T-cell (primary cell): ENCODE measurements at regions not wholly inside any gene's neighbourhood (a gene's known extent, or its start where the extent isn't known, plus 50 kb on each side); places are given as distances from the start of the nearest gene placed in this dataset.

Experiments
- ATAC-seq, 4 experiments: fragments of 200-7000 bp in 3 of 4; fragments of 150-1000 bp in 1 of 4; cut with Tn5 transposase; replicated peaks in 1 of 4; 1 replicate in 3 of 4; 2 replicates in 1 of 4; pipeline ENCODE4 v1.10.0; 2021; ENCODE audit warnings: moderate library complexity in 3 of 4, mild to moderate bottlenecking in 2 of 4, moderate number of reproducible peaks in 1 of 4
- CTCF ChIA-PET, 2 donors: fragments of 300-600 bp; sonication (Branson Sonifier 250); formaldehyde crosslinking; loops; one replicate each; lab custom pipeline; 2022; ENCODE audit warnings: antibody characterized with exemption in 2 of 2; lab: Charles Lee
- POLR2A ChIA-PET, 2 donors: fragments of 300-600 bp; sonication (Branson Sonifier 250); formaldehyde crosslinking; loops; one replicate each; lab custom pipeline; 2022; ENCODE audit warnings: antibody characterized with exemption in 2 of 2; lab: Charles Lee
- DNase-seq, 35 experiments: peaks; one replicate each; pipeline versions ENCODE4 v3.0.0 to v3.0.0-alpha.2; 2013 to 2023
- H3K27ac ChIP-seq: one replicate; pipeline ENCODE4 v1.5.1; 2013; ENCODE audit warnings: low read length
- H3K27me3 ChIP-seq, 2 experiments: replicated peaks in 1 of 2; 1 replicate in 1 of 2; 2 replicates in 1 of 2; pipeline versions ENCODE4 v1.6.1 to v1.7.0; 2013; ENCODE audit warnings: low read length in 1 of 2, mixed read lengths in 1 of 2; ENCODE audit not compliant: control insufficient read depth in 2 of 2, insufficient read depth in 2 of 2; ENCODE audit errors: extremely low read depth in 1 of 2
- H3K36me3 ChIP-seq, 2 donors: 1 replicate in 1 of 2; 2 replicates in 1 of 2; pipeline versions ENCODE4 v1.6.1 to v1.7.0; 2013; ENCODE audit warnings: low read length in 1 of 2; ENCODE audit not compliant: control insufficient read depth in 2 of 2, insufficient read depth in 1 of 2; ENCODE audit errors: extremely low read depth in 1 of 2
- H3K4me1 ChIP-seq, 2 experiments: 1 replicate in 1 of 2; 2 replicates in 1 of 2; pipeline versions ENCODE4 v1.6.1 to v1.7.0; 2013; ENCODE audit warnings: low read length in 2 of 2, mixed read lengths in 1 of 2; ENCODE audit not compliant: insufficient read depth in 2 of 2, control insufficient read depth in 1 of 2; ENCODE audit errors: extremely low read depth in 1 of 2
- H3K4me3 ChIP-seq, 2 donors: 1 replicate in 1 of 2; 2 replicates in 1 of 2; pipeline versions ENCODE4 v1.5.1 to v1.7.0; 2013; ENCODE audit warnings: mild to moderate bottlenecking in 2 of 2, low read length in 1 of 2, moderate library complexity in 1 of 2; ENCODE audit not compliant: control insufficient read depth in 1 of 2; ENCODE audit errors: extremely low read depth in 1 of 2
- H3K9me3 ChIP-seq: 2 replicates; pipeline ENCODE4 v1.7.0; 2013
- H3K27ac Mint-ChIP-seq, 2 donors: one replicate each; pipeline ENCODE4 v1.8.0; 2020 to 2021; ENCODE audit warnings: mild to moderate bottlenecking in 2 of 2, mixed read lengths in 2 of 2
- H3K27me3 Mint-ChIP-seq, 2 donors: one replicate each; pipeline ENCODE4 v1.8.0; 2021 to 2022; ENCODE audit warnings: mixed read lengths in 2 of 2
- H3K36me3 Mint-ChIP-seq: one replicate; pipeline ENCODE4 v1.8.0; 2021; ENCODE audit warnings: mixed read lengths
- H3K4me1 Mint-ChIP-seq, 3 donors: one replicate each; pipeline ENCODE4 v1.8.0; 2020 to 2022; ENCODE audit warnings: mixed read lengths in 3 of 3, mild to moderate bottlenecking in 1 of 3
- H3K4me3 Mint-ChIP-seq, 3 donors: one replicate each; pipeline ENCODE4 v1.8.0; 2020 to 2022; ENCODE audit warnings: mild to moderate bottlenecking in 3 of 3, mixed read lengths in 3 of 3, moderate library complexity in 3 of 3
- H3K9me3 Mint-ChIP-seq, 3 donors: one replicate each; pipeline ENCODE4 v1.8.0; 2020 to 2022; ENCODE audit warnings: mixed read lengths in 3 of 3
- WGBS: methylation state at CpG from one replicate; pipeline ENCODE4 v1.1.5; 2013; ENCODE audit warnings: missing lambda C conversion rate; ENCODE audit not compliant: insufficient coverage; 5-methylcytosine and 5-hydroxymethylcytosine counted together

DNA sequence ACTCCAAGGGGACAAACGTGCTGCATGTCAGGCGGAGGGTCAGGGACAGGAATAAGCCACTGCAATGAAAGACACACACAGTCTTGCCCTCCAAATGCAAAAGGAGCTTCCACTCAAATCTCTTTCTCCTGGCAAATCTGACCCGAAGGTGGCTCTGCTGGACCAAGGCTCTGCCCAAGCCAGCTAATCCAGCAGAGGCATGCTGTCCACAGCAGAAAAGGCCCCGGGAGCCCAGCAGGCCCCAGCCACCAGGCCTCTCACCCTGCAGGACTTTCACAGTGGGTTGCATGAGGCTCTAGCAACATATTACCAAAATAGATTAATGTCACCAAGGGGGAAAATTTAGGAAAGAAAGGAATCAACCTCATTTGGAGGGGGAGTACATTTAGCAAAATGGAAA is 628.6 kb downstream of the BCOR start:
- POLR2A ChIA-PET = interaction anchor here in 1 of 2 donors (0.7 kb wide), 1 partner anchor 72 kb away, joined by 3 read pairs; no protein-coding TSS in a partner anchor
- WGBS = no CpG with 5 or more reads among the region's 4 CpGs
- H3K27me3 Mint-ChIP-seq = peaks cover 2 to 8% of the 10 kb centered on the region in 2 donors
- ATAC-seq (no peak), DNase-seq (no peak)
- H3K27ac ChIP-seq = no peak overlapping the region
- no peaks in the 10 kb centered on the region for H3K9me3 ChIP-seq
- no peaks in the 10 kb centered on the region for H3K36me3 ChIP-seq
- peaks cover 0 to 3% of the 10 kb centered on the region in 2 experiments for H3K27me3 ChIP-seq
- no peak overlapping the region for H3K27ac Mint-ChIP-seq
- no peaks in the 10 kb centered on the region for H3K4me1 ChIP-seq
- H3K4me3 ChIP-seq = no peak overlapping the region
- H3K4me3 Mint-ChIP-seq = no peak overlapping the region
- CTCF ChIA-PET = no interaction called here
- H3K4me1 Mint-ChIP-seq = peaks cover 0 to 6% (median 0%) of the 10 kb centered on the region in 3 donors
- H3K9me3 Mint-ChIP-seq = no peaks in the 10 kb centered on the region
- H3K36me3 Mint-ChIP-seq = no peaks in the 10 kb centered on the region

DNA sequence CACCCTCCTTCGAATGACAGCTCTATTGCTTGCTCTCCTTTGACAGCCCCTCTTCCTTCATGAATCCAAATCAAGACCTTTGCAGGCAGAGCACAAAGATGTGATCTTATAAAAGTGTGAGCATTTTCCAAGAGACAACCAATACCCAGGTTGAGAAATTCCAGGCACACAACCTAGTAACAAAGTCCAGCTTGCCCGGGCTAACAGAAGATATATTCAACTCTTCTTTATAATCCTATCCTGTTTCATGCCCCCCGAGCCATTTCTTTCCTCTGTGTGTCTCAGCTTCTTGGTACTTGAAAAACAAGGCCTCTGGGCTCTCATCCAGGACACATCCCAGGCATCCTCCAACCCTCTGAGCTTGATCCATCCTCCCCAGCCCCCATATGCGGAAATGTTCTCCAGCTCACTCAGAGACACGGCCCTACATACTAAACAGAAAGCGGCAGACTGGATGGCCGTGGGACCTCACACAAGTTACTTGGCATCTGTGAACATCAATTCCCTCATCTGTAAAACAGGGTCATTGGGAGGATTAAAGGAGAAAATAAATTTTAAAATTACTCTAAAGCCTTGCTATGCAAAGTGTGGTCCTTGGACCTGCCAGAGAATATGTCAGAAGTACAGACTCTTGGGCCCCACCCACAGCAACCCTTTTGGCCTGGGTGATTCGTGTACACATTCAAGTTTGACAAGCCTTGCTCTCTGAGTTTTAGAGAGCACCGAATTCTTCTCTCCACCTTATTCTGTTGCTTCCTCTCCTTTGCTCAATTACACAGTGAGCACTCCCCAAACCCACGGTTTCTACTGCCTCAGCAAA is 627.0 kb downstream of the BCOR start:
- Mint-ChIP-seq H3K27ac (no peak overlapping the region), H3K4me1 (no peaks in the 10 kb centered on the region), H3K4me3 (no peak overlapping the region), H3K36me3 (no peaks in the 10 kb centered on the region), H3K9me3 (no peaks in the 10 kb centered on the region), H3K27me3 (peaks cover 0 to 5% of the 10 kb centered on the region in 2 donors)
- Histone ChIP-seq H3K36me3 (no peaks in the 10 kb centered on the region), H3K9me3 (no peaks in the 10 kb centered on the region), H3K4me1 (no peaks in the 10 kb centered on the region), H3K27me3 (no peaks in the 10 kb centered on the region), H3K4me3 (no peak overlapping the region), H3K27ac (no peak overlapping the region)
- ATAC-seq = no peak
- POLR2A ChIA-PET = no interaction called here
- DNase-seq = no peak
- CTCF ChIA-PET = no interaction called here
- WGBS = no CpG with 5 or more reads among the region's 10 CpGs

DNA sequence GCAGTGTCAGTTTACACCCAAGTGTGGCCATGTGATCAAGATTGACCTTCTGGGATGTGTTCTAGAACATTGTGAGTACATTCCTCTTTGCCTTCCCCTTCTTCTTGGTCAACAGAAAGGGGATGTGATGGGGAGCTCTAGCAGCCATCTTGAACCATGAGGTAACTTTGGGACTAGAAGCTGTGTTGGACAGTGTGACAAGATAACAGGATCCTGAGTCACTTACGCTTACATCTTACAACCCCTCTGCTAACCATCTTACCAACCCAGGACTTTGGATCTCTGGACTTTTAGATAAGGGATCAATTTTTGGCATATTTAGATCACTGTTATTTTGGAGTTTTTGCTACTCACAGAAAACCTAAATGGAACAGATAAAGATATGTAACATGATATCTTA is 625.6 kb downstream of the BCOR start:
- no peaks in the 10 kb centered on the region for H3K36me3 Mint-ChIP-seq
- no peak overlapping the region for H3K27ac Mint-ChIP-seq
- H3K27me3 Mint-ChIP-seq = peaks cover 0 to 5% of the 10 kb centered on the region in 2 donors
- H3K4me1 Mint-ChIP-seq = peaks cover 0 to 2% (median 0%) of the 10 kb centered on the region in 3 donors
- no peak for ATAC-seq
- no CpG with 5 or more reads among the region's 1 CpG for WGBS
- Histone ChIP-seq H3K27me3 (peaks cover 0 to under 1% of the 10 kb centered on the region in 2 experiments), H3K9me3 (no peaks in the 10 kb centered on the region), H3K27ac (no peak overlapping the region), H3K36me3 (no peaks in the 10 kb centered on the region), H3K4me1 (peaks cover 0 to under 1% of the 10 kb centered on the region in 2 experiments), H3K4me3 (no peak overlapping the region)
- CTCF ChIA-PET = no interaction called here
- no peak for DNase-seq
- H3K9me3 Mint-ChIP-seq = no peaks in the 10 kb centered on the region
- POLR2A ChIA-PET = no interaction called here
- H3K4me3 Mint-ChIP-seq = no peak overlapping the region

DNA sequence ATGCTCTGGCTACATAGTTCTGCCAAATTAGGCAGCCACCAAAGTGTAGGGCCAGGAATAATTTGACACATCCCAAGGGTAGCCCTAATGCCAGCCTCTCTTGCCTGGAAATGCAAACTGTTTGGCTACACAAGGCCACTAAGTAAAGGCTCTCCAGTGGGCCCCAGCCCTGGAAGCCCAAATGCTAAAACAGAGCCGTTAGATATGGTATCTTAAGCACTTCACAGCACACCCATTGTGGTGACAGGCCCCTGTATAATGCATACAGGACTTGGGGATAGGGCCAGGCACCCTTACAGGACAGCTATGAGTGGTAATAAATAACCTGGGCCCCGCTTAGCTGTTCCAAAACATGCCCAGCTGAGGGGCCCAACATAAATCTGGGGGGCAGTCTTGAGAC is 623.9 kb downstream of the BCOR start:
- Mint-ChIP-seq H3K27ac (no peak overlapping the region), H3K27me3 (peaks cover 0 to 5% of the 10 kb centered on the region in 2 donors), H3K36me3 (no peaks in the 10 kb centered on the region), H3K4me3 (no peak overlapping the region), H3K4me1 (peaks cover 5 to 13% (median 9%) of the 10 kb centered on the region in 3 donors), H3K9me3 (no peaks in the 10 kb centered on the region)
- Histone ChIP-seq H3K4me1 (peaks cover 0 to 12% of the 10 kb centered on the region in 2 experiments), H3K9me3 (no peaks in the 10 kb centered on the region), H3K36me3 (no peaks in the 10 kb centered on the region), H3K4me3 (no peak overlapping the region), H3K27me3 (peaks cover 0 to 2% of the 10 kb centered on the region in 2 experiments), H3K27ac (no peak overlapping the region)
- ChIA-PET POLR2A (no interaction called here), CTCF (no interaction called here)
- ATAC-seq (no peak), DNase-seq (no peak)
- no CpG with 5 or more reads among the region's 2 CpGs for WGBS

DNA sequence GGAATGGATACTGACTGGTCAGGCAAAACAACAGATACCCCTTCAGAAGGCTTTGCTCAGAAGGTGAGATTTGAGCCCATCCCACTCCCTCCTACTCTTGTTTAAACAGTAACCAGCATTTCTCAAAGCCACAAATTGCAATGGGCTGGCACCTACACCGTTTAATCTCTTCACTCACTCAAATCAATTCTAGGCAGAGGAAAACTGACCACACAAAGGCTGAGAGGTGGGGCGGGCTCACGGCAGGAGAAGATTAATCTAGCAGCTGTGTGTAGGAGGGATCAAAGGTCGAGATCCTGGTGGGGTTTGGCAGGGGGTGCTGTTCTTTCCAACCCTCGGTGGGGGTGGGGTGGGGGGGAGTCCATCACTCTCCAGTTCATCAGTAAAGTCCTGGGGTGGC is 622.4 kb downstream of the BCOR start:
- Histone ChIP-seq H3K27me3 (peaks cover 0 to 2% of the 10 kb centered on the region in 2 experiments), H3K4me1 (peaks cover 0 to 12% of the 10 kb centered on the region in 2 experiments), H3K9me3 (no peaks in the 10 kb centered on the region), H3K27ac (no peak overlapping the region), H3K36me3 (no peaks in the 10 kb centered on the region), H3K4me3 (no peak overlapping the region)
- Mint-ChIP-seq H3K4me1 (peaks cover 5 to 16% (median 14%) of the 10 kb centered on the region in 3 donors), H3K27me3 (peaks cover 0 to 9% of the 10 kb centered on the region in 2 donors), H3K27ac (no peak overlapping the region), H3K4me3 (no peak overlapping the region), H3K36me3 (no peaks in the 10 kb centered on the region), H3K9me3 (no peaks in the 10 kb centered on the region)
- WGBS = 25% methylated on average over 2 of the region's 5 CpGs
- DNase-seq (no peak), ATAC-seq (no peak)
- POLR2A ChIA-PET = no interaction called here
- CTCF ChIA-PET = no interaction called here

DNA sequence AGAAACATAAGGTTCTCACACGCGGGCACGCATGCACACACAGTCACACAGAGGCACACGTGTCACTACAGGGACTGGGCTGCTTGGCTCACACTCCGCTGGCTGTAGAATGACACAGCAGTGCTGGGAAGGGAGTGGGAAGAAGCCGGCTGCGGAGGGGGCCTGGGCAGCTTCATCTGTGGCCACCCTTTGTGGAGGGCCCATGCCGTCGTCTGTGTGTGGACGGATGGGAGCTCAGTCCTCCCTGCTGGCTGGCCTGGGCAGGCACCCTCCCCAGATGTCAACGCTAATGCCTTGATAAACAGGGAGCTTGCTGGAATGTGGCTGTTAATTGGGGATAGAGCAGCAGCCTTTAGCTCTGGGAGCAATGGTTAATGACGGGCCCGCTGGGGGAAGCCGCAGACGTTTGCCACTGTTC is 621.1 kb downstream of the BCOR start:
- Mint-ChIP-seq H3K36me3 (no peaks in the 10 kb centered on the region), H3K27ac (no peak overlapping the region), H3K27me3 (peaks cover 0 to 4% of the 10 kb centered on the region in 2 donors), H3K9me3 (no peaks in the 10 kb centered on the region), H3K4me3 (no peak overlapping the region), H3K4me1 (peaks cover 5 to 16% (median 14%) of the 10 kb centered on the region in 3 donors)
- CTCF ChIA-PET = no interaction called here
- Histone ChIP-seq H3K4me1 (peaks cover 0 to 12% of the 10 kb centered on the region in 2 experiments), H3K27ac (no peak overlapping the region), H3K9me3 (no peaks in the 10 kb centered on the region), H3K4me3 (no peak overlapping the region), H3K36me3 (no peaks in the 10 kb centered on the region), H3K27me3 (peaks cover 0 to 2% of the 10 kb centered on the region in 2 experiments)
- POLR2A ChIA-PET = no interaction called here
- DNase-seq (no peak), ATAC-seq (no peak)
- WGBS = 93% methylated on average over 3 of the region's 15 CpGs
